HCT116 (cell line): ENCODE measurements at regions not wholly inside any gene's neighbourhood (a gene's known extent, or its start where the extent isn't known, plus 50 kb on each side); places are given as distances from the start of the nearest gene placed in this dataset.
"Not testable (repeated sequence)": the region's sequence is repeated elsewhere in the genome, so short reads cannot be mapped to it uniquely, and the experiment has no call there.

Source experiments
- ATAC-seq: fragments of 200-7000 bp; cut with Tn5 transposase; 2 replicates; pipeline ENCODE4 v1.9.1; 2020; ENCODE audit warnings: mild to moderate bottlenecking, moderate library complexity
- BruUV-seq: library from RNA; stranded (reverse); fragments of 400-500 nt; replicated peaks from 2 replicates; lab custom pipeline; 2021; lab: Mats Ljungman, UMichigan
- CTCF ChIA-PET: fragments of 300-600 bp; sonication (Branson Sonifier 250); formaldehyde crosslinking; loops from one replicate; lab custom pipeline; 2021; ENCODE audit warnings: antibody characterized with exemption; lab: Charles Lee
- POLR2A ChIA-PET: fragments of 300-600, 350-600 bp; sonication (Branson Sonifier 250); formaldehyde crosslinking; loops from one replicate; lab custom pipeline; 2021; ENCODE audit warnings: antibody characterized with exemption; lab: Charles Lee
- RAD21 ChIA-PET, 2 experiments: fragments of 300-600 bp; sonication (Branson Sonifier 250); formaldehyde crosslinking; loops; one replicate each; lab custom pipeline; 2023; ENCODE audit warnings: low total read pairs in 2 of 2; ENCODE audit not compliant: uncharacterized antibody in 2 of 2, unreplicated experiment in 2 of 2, low non-redundant PET in 1 of 2; lab: Charles Lee
- DNase-seq: peaks from one replicate; pipeline ENCODE4 v3.0.0-alpha.2; 2010; ENCODE audit warnings: low read depth, low spot score
- H2AFZ ChIP-seq: fragments of 200-600 bp; shearing (Covaris generic), sonication (generic); 2 replicates; pipeline ENCODE4 v1.6.1; 2017; ENCODE audit warnings: low read depth, mixed run types, mixed read lengths, antibody characterized with exemption, low read length; ENCODE audit not compliant: poor library complexity, severe bottlenecking
- H3K27ac ChIP-seq: 2 replicates; pipeline ENCODE4 v1.5.1; 2012; ENCODE audit warnings: low read depth, low read length
- H3K27me3 ChIP-seq: fragments of 200-600 bp; sonication (generic); 2 replicates; pipeline ENCODE4 v1.6.1; 2016; ENCODE audit warnings: mixed run types, low read length, mixed read lengths; ENCODE audit not compliant: insufficient read depth
- H3K36me3 ChIP-seq, 2 experiments: fragments of 200-500 bp in 1 of 2; fragments of 200-600 bp in 1 of 2; sonication (Bioruptor generic) in 1 of 2; sonication (generic) in 1 of 2; 2 replicates each; pipeline versions ENCODE4 v1.5.1 to v1.6.1; 2014 to 2016; ENCODE audit warnings: low read length in 2 of 2, inconsistent platforms in 1 of 2, mixed read lengths in 1 of 2, mixed run types in 1 of 2; ENCODE audit not compliant: insufficient read depth in 2 of 2, control insufficient read depth in 1 of 2
- H3K4me1 ChIP-seq, 2 experiments: fragments of 200-600 bp in 1 of 2; sonication (generic) in 1 of 2; 2 replicates each; pipeline versions ENCODE4 v1.5.1 to v1.6.1; 2012 to 2017; ENCODE audit warnings: low read length in 2 of 2, inconsistent platforms in 1 of 2, mild to moderate bottlenecking in 1 of 2, mixed read lengths in 1 of 2, mixed run types in 1 of 2, moderate library complexity in 1 of 2; ENCODE audit not compliant: insufficient read depth in 2 of 2, control insufficient read depth in 1 of 2
- H3K4me2 ChIP-seq: fragments of 200-600 bp; sonication (generic); 2 replicates; pipeline ENCODE4 v1.6.1; 2017; ENCODE audit warnings: mixed run types, low read length, mixed read lengths
- H3K4me3 ChIP-seq, 2 experiments: fragments of 200-600 bp in 1 of 2; sonication (generic) in 1 of 2; replicated peaks in 1 of 2; 2 replicates each; pipeline ENCODE4 v1.5.1; 2011 to 2016; ENCODE audit warnings: low read length in 2 of 2, control low read depth in 1 of 2, low read depth in 1 of 2, mild to moderate bottlenecking in 1 of 2, mixed read lengths in 1 of 2, mixed run types in 1 of 2
- H3K79me2 ChIP-seq: fragments of 200-600 bp; sonication (generic); 2 replicates; pipeline ENCODE4 v1.6.1; 2017; ENCODE audit warnings: mild to moderate bottlenecking, mixed run types, low read length, moderate library complexity, mixed read lengths; ENCODE audit not compliant: insufficient read depth
- H3K9ac ChIP-seq: fragments of 200-600 bp; sonication (generic); 2 replicates; pipeline ENCODE4 v1.6.1; 2016; ENCODE audit warnings: low read length, mixed read lengths
- H3K9me2 ChIP-seq: fragments of 200-600 bp; sonication (generic), shearing (Covaris generic); 2 replicates; pipeline ENCODE4 v1.6.1; 2017; ENCODE audit warnings: mixed run types, mild to moderate bottlenecking, moderate library complexity; ENCODE audit not compliant: insufficient read depth
- H3K9me3 ChIP-seq, 2 experiments: fragments of 200-500 bp in 1 of 2; fragments of 200-600 bp in 1 of 2; sonication (Bioruptor generic) in 1 of 2; sonication (generic) in 1 of 2; 2 replicates each; pipeline ENCODE4 v1.6.1; 2014 to 2017; ENCODE audit warnings: low read length in 2 of 2, mixed read lengths in 2 of 2, inconsistent platforms in 1 of 2, low read depth in 1 of 2, mild to moderate bottlenecking in 1 of 2, mixed run types in 1 of 2, moderate library complexity in 1 of 2; ENCODE audit not compliant: control insufficient read depth in 1 of 2, insufficient read depth in 1 of 2
- H4K20me1 ChIP-seq: fragments of 200-600 bp; sonication (generic), shearing (Covaris generic); 2 replicates; pipeline ENCODE4 v1.6.1; 2017; ENCODE audit warnings: mixed run types, mild to moderate bottlenecking, moderate library complexity; ENCODE audit not compliant: insufficient read depth
- CBX3 ChIP-seq: IDR thresholded peaks from 2 replicates; pipeline ENCODE4 v1.6.1; 2012; ENCODE audit warnings: low read depth
- EGR1 ChIP-seq: IDR thresholded peaks from 2 replicates; pipeline ENCODE4 v1.6.1; 2012; ENCODE audit warnings: low read depth
- ELF1 ChIP-seq: IDR thresholded peaks from 2 replicates; pipeline ENCODE4 v1.6.1; 2012; ENCODE audit warnings: low read depth, borderline replicate concordance
- EZH2 ChIP-seq: fragments of 200-600 bp; sonication (generic); IDR thresholded peaks from 2 replicates; pipeline ENCODE4 v1.6.1; 2017; ENCODE audit warnings: antibody characterized with exemption, mixed run types
- EZH2phosphoT487 ChIP-seq: fragments of 200-600 bp; IDR thresholded peaks from 2 replicates; pipeline ENCODE4 v1.6.1; 2018; ENCODE audit warnings: antibody characterized with exemption, borderline replicate concordance
- FOSL1 ChIP-seq: IDR thresholded peaks from 2 replicates; pipeline ENCODE4 v1.6.1; 2012; ENCODE audit warnings: low read depth
- POLR2A ChIP-seq: IDR thresholded peaks from 2 replicates; pipeline ENCODE4 v1.7.0; 2011; ENCODE audit warnings: borderline replicate concordance; ENCODE audit not compliant: insufficient read depth, insufficient read length; ENCODE audit errors: extremely low read depth
- POLR2AphosphoS5 ChIP-seq: IDR thresholded peaks from 2 replicates; pipeline ENCODE4 v1.6.1; 2011; ENCODE audit warnings: mild to moderate bottlenecking, low read depth, low read length, moderate library complexity
- RAD21 ChIP-seq: IDR thresholded peaks from 2 replicates; pipeline ENCODE4 v1.6.1; 2012; ENCODE audit warnings: low read depth, mild to moderate bottlenecking
- SIN3A ChIP-seq: IDR thresholded peaks from 2 replicates; pipeline ENCODE4 v1.6.1; 2012; ENCODE audit warnings: low read depth
- SRF ChIP-seq: IDR thresholded peaks from 2 replicates; pipeline ENCODE4 v1.6.1; 2012; ENCODE audit warnings: low read depth
- YY1 ChIP-seq: IDR thresholded peaks from 2 replicates; pipeline ENCODE4 v1.6.1; 2011; ENCODE audit warnings: low read length, low read depth, moderate library complexity, mild to moderate bottlenecking; ENCODE audit not compliant: insufficient replicate concordance; ENCODE audit errors: extremely low read depth
- ZBTB33 ChIP-seq: IDR thresholded peaks from 2 replicates; pipeline ENCODE4 v1.6.1; 2011; ENCODE audit warnings: mild to moderate bottlenecking, low read length, moderate library complexity; ENCODE audit not compliant: insufficient replicate concordance; ENCODE audit errors: extremely low read depth
- ZFX ChIP-seq: fragments of 450-650 bp; IDR thresholded peaks from 2 replicates; pipeline ENCODE4 v1.6.1; 2017
- ZNF274 ChIP-seq: fragments of 200-500 bp; sonication (Bioruptor generic); IDR thresholded peaks from 2 replicates; pipeline ENCODE4 v1.6.1; 2014; ENCODE audit warnings: mild to moderate bottlenecking, low read depth, low read length, inconsistent platforms
- intact Hi-C: fragments of 100-400 bp; cut with micrococcal nuclease; formaldehyde crosslinking; loops from 2 replicates; pipeline ENCODE4 v1.10.0; 2022
- TF ChIP-seq, protein P1 (sequence below): IDR thresholded peaks from 2 replicates; pipeline ENCODE4 v1.6.1; 2012
- TF ChIP-seq, protein P2 (sequence below): IDR thresholded peaks from 2 replicates; pipeline ENCODE4 v1.6.1; 2012
- TF ChIP-seq, protein P3 (sequence below), 3 experiments: fragments of 200-600 bp in 1 of 3; sonication (generic) in 1 of 3; IDR thresholded peaks in 2 of 3; conservative IDR thresholded peaks in 1 of 3; 2 replicates each; pipeline ENCODE4 v1.5.1; 2012 to 2017; ENCODE audit warnings: low read depth in 2 of 3, low read length in 2 of 3, antibody characterized with exemption in 1 of 3, borderline replicate concordance in 1 of 3, control low read depth in 1 of 3, mild to moderate bottlenecking in 1 of 3, mixed read lengths in 1 of 3, mixed run types in 1 of 3, moderate library complexity in 1 of 3; ENCODE audit not compliant: insufficient read depth in 1 of 3

DNA sequence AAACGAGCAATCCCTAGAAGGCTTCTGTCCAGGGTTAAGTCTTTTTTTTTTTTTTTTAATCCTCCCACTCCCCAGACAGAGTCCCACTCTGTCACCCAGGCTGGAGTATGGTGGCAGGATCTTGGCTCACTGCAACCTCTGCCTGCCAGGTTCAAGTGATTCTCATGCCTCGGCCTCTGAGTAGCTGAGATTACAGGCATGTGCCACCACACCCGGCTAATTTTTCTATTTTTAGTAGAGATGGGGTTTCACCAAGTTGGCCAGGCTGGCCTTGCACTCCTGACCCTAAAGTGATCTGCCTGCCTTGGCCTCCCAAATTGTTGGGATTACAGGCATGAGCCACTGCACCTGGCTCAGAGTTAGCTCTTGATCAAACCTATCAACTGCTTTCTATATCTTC is 67.1 kb upstream of the PTPRG start:
- POLR2A ChIA-PET, H2AFZ ChIP-seq: not testable (repeated sequence)

GRCh38 chr3:61497463-61497862 is 63.9 kb upstream of the PTPRG start:
- no peak overlapping the region for H3K4me3 ChIP-seq
- no peaks in the 10 kb centered on the region for H4K20me1 ChIP-seq
- intact Hi-C loops = no loop called here
- no peaks in the 10 kb centered on the region for H3K9me2 ChIP-seq
- BruUV-seq = no TSS peak
- ATAC-seq (no peak), DNase-seq (no peak)
- H3K27me3 ChIP-seq = no peaks in the 10 kb centered on the region
- no peaks in the 10 kb centered on the region for H3K36me3 ChIP-seq
- H3K9me3 ChIP-seq = no peaks in the 10 kb centered on the region
- H3K9ac ChIP-seq = no peak overlapping the region
- ChIA-PET POLR2A (no interaction called here), CTCF (interaction anchor here (1.5 kb wide), 1 partner anchor 33 kb away, joined by 3 read pairs; no protein-coding TSS in a partner anchor), RAD21 (no interaction called here)
- H3K27ac ChIP-seq = no peak overlapping the region
- no peaks in the 10 kb centered on the region for H3K79me2 ChIP-seq
- H2AFZ ChIP-seq = no peak overlapping the region
- H3K4me1 ChIP-seq = no peaks in the 10 kb centered on the region
- no peak overlapping the region for H3K4me2 ChIP-seq
- TF ChIP-seq EZH2 = no peak
- TF ChIP-seq ZNF274 = no peak
- TF ChIP-seq POLR2A = no peak
- no peak for TF ChIP-seq EZH2phosphoT487
- TF ChIP-seq ZBTB33 = no peak
- TF ChIP-seq RAD21 = no peak
- TF ChIP-seq POLR2AphosphoS5 = no peak
- TF ChIP-seq, protein P1, sequence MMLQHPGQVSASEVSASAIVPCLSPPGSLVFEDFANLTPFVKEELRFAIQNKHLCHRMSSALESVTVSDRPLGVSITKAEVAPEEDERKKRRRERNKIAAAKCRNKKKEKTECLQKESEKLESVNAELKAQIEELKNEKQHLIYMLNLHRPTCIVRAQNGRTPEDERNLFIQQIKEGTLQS = no peak
- TF ChIP-seq SIN3A = no peak
- TF ChIP-seq ZFX = no peak
- TF ChIP-seq, protein P2, sequence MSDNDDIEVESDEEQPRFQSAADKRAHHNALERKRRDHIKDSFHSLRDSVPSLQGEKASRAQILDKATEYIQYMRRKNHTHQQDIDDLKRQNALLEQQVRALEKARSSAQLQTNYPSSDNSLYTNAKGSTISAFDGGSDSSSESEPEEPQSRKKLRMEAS = no peak
- no peak for TF ChIP-seq ELF1
- TF ChIP-seq FOSL1 = no peak
- TF ChIP-seq CBX3 = no peak
- no peak for TF ChIP-seq EGR1
- no peak for TF ChIP-seq SRF
- TF ChIP-seq YY1 = no peak
- TF ChIP-seq, protein P3, sequence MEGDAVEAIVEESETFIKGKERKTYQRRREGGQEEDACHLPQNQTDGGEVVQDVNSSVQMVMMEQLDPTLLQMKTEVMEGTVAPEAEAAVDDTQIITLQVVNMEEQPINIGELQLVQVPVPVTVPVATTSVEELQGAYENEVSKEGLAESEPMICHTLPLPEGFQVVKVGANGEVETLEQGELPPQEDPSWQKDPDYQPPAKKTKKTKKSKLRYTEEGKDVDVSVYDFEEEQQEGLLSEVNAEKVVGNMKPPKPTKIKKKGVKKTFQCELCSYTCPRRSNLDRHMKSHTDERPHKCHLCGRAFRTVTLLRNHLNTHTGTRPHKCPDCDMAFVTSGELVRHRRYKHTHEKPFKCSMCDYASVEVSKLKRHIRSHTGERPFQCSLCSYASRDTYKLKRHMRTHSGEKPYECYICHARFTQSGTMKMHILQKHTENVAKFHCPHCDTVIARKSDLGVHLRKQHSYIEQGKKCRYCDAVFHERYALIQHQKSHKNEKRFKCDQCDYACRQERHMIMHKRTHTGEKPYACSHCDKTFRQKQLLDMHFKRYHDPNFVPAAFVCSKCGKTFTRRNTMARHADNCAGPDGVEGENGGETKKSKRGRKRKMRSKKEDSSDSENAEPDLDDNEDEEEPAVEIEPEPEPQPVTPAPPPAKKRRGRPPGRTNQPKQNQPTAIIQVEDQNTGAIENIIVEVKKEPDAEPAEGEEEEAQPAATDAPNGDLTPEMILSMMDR (IDR thresholded peaks at IDR 0.05 in 2 of 3, conservative IDR thresholded peaks at IDR 0.05 in 1 of 3; ENCODE audit: borderline replicate concordance in 1 of 3, insufficient read depth in 1 of 3, low read depth in 2 of 3, low read length in 2 of 3) = no peak

More for the DNA sequence above, 67.1 kb upstream of the PTPRG start:
- H3K9me3 ChIP-seq, RAD21 ChIA-PET, H3K27ac ChIP-seq, H3K27me3 ChIP-seq, BruUV-seq, H3K9ac ChIP-seq, CTCF ChIA-PET, DNase-seq, H3K4me1 ChIP-seq, H4K20me1 ChIP-seq, H3K79me2 ChIP-seq, H3K36me3 ChIP-seq, H3K4me2 ChIP-seq, H3K9me2 ChIP-seq, intact Hi-C loops, H3K4me3 ChIP-seq, ATAC-seq: not testable (repeated sequence)
